ENCODE measurements at regions not wholly inside any gene's neighbourhood (a gene's known extent, or its start where the extent isn't known, plus 50 kb on each side); places are given as distances from the start of the nearest gene placed in this dataset.
"Not testable (repeated sequence)": the region's sequence is repeated elsewhere in the genome, so short reads cannot be mapped to it uniquely, and the experiment has no call there.

- no peak for DNase-seq
- H3K27ac ChIP-seq: no peak overlapping the region
- H3K4me3 ChIP-seq: no peak overlapping the region
- no peaks in the 10 kb centered on the region for H3K9me3 ChIP-seq
- TF ChIP-seq CTCF (IDR thresholded peaks at IDR 0.05): no peak
- no peaks in the 10 kb centered on the region for H3K4me1 ChIP-seq
- no peak overlapping the region for H3K9ac ChIP-seq (ENCODE audit: low read depth in 2 of 2, low read length in 2 of 2)
- no peaks in the 10 kb centered on the region for H3K27me3 ChIP-seq
- H3K36me3 ChIP-seq: no peaks in the 10 kb centered on the region
- intact Hi-C loops (cut with DNase I): no loop called here
Measured at GRCh38 chr2:167718560-167718959, 528.8 kb downstream of the STK39 start.

DNA sequence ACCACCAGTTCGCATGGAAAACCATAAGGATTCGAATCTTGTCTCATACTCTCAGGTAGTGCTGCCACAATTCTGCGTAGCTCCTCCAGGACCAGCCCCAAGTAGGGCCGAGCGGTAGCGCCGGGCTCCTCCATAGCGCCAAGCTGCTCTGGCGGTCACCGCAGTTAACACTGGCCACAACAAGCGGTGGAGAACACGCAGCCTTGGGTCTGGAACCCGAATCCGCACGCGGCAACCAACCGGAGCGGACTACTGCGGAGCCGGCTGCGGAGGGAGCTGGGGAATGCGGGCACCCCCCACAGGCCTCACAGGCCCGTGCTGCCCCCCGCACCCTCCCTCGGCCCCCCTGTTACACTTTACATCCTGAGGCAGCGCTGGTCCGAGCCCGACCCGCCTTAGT lies 531.5 kb downstream of the STK39 start:
- no peak overlapping the region for H3K4me3 ChIP-seq
- no peaks in the 10 kb centered on the region for H3K36me3 ChIP-seq
- H3K27ac ChIP-seq: no peak overlapping the region
- intact Hi-C loops (cut with DNase I): no loop called here
- no peak for TF ChIP-seq CTCF (IDR thresholded peaks at IDR 0.05)
- H3K27me3 ChIP-seq: no peaks in the 10 kb centered on the region
- H3K9ac ChIP-seq (ENCODE audit: low read depth in 2 of 2, low read length in 2 of 2): no peak overlapping the region
- H3K4me1 ChIP-seq: no peaks in the 10 kb centered on the region
- DNase-seq: no peak
- H3K9me3 ChIP-seq: no peaks in the 10 kb centered on the region

DNA sequence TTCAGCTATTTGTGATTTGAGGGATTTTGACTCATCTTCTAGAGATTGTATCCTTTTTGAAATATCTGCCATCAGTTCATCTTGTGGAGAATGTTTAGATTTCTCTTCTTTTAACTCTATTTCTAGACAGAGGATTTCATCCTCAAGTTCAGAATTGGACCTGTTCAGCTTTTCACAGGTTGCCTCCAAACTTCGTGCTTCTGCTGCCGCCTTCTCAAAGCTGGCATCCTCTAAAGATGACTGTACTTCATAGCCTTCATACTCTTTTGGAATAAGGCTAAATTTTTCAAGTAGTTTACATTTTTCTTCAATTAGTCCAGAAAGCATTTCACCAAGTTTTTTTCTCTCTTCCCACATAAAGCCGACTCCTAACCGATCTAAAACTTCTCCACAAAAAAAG lies 531.9 kb downstream of the STK39 start:
- H3K36me3 ChIP-seq; H3K27ac ChIP-seq; H3K9ac ChIP-seq (ENCODE audit: low read depth in 2 of 2, low read length in 2 of 2); intact Hi-C loops (cut with DNase I); H3K4me3 ChIP-seq; H3K27me3 ChIP-seq; H3K9me3 ChIP-seq; H3K4me1 ChIP-seq; DNase-seq: not testable (repeated sequence)

DNA sequence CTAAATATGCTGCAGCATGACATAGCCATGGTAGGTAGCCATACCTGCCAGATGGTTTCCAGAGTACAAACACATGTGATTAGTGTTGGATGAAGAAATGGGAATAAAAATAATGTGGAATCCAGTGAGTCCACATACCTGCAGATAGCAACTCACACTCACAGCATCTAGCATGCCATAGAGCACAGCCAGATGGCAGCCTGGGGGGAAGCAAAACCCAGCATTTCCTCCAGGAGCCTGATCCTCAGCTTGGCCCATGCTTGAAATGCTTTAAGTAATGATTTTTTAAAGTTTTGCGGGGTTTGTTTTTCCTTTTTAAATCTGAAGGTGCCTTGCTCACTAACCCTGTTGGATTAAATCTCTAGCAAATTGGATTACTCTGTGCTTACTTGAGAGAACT lies 535.1 kb downstream of the STK39 start:
- Histone ChIP-seq H3K36me3 (no peaks in the 10 kb centered on the region), H3K4me1 (no peaks in the 10 kb centered on the region), H3K9ac (ENCODE audit: low read depth in 2 of 2, low read length in 2 of 2) (no peak overlapping the region), H3K4me3 (no peak overlapping the region), H3K9me3 (no peaks in the 10 kb centered on the region), H3K27me3 (no peaks in the 10 kb centered on the region), H3K27ac (no peak overlapping the region)
- intact Hi-C loops (cut with DNase I): no loop called here
- DNase-seq: no peak
- TF ChIP-seq CTCF (IDR thresholded peaks at IDR 0.05): no peak

DNA sequence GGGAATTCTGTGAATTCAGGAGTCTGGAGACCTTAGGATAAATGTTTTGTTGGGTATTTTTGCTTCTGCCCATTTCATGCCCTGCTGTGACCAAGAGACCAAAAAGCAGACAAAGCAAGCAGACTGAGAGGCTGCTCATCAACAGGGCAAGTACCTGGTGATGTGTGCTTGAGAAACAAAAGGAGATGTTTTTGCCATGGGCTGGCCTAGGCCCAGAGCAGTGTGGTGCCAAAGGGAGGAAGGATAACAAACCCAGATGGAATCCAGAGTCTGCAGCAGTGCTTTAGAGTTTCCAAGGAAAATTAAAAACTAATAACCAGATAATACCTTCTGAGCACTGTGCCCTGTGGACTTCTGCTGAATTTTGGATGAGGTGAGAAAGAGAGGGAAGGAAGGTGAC lies 538.4 kb downstream of the STK39 start:
- Histone ChIP-seq H3K4me1 (no peaks in the 10 kb centered on the region), H3K27ac (no peak overlapping the region), H3K36me3 (no peaks in the 10 kb centered on the region), H3K9ac (ENCODE audit: low read depth in 2 of 2, low read length in 2 of 2) (no peak overlapping the region), H3K27me3 (no peaks in the 10 kb centered on the region), H3K9me3 (no peaks in the 10 kb centered on the region), H3K4me3 (no peak overlapping the region)
- no peak for TF ChIP-seq CTCF (IDR thresholded peaks at IDR 0.05)
- DNase-seq: no peak
- intact Hi-C loops (cut with DNase I): no loop called here

- TF ChIP-seq CTCF (IDR thresholded peaks at IDR 0.05): no peak
- intact Hi-C loops (cut with DNase I): no loop called here
- H3K9me3 ChIP-seq: no peaks in the 10 kb centered on the region
- H3K4me3 ChIP-seq: no peak overlapping the region
- H3K4me1 ChIP-seq: no peaks in the 10 kb centered on the region
- H3K27me3 ChIP-seq: no peaks in the 10 kb centered on the region
- DNase-seq: no peak
- H3K9ac ChIP-seq (ENCODE audit: low read depth in 2 of 2, low read length in 2 of 2): no peak overlapping the region
- no peaks in the 10 kb centered on the region for H3K36me3 ChIP-seq
- H3K27ac ChIP-seq: no peak overlapping the region
Measured at GRCh38 chr2:167706800-167707199, 540.6 kb downstream of the STK39 start.
